ENCODE measurements at regions not wholly inside any gene's neighbourhood (a gene's known extent, or its start where the extent isn't known, plus 50 kb on each side); places are given as distances from the start of the nearest gene placed in this dataset.

- TF ChIP-seq CTCF (IDR thresholded peaks at IDR 0.05) (no peak), POLR2A (IDR thresholded peaks at IDR 0.05) (no peak)
Measured at GRCh38 chr16:86018487-86018886, 119.5 kb downstream of the IRF8 start.
